T-helper 22 cell (primary cell): ENCODE measurements at regions not wholly inside any gene's neighbourhood (a gene's known extent, or its start where the extent isn't known, plus 50 kb on each side); places are given as distances from the start of the nearest gene placed in this dataset.

ENCODE experiments used
- DNase-seq: peaks from one replicate; pipeline ENCODE4 v3.0.0-alpha.2; 2020; ENCODE audit warnings: low read depth

GRCh38 chr10:78802431-78802830 lies 266.3 kb upstream of the ZMIZ1 start:
- no peak for DNase-seq

GRCh38 chr10:78802866-78803265 lies 265.9 kb upstream of the ZMIZ1 start:
- DNase-seq = no peak

GRCh38 chr10:78803710-78804109 lies 265.1 kb upstream of the ZMIZ1 start:
- DNase-seq = no peak

GRCh38 chr10:78804411-78805032 lies 264.2 kb upstream of the ZMIZ1 start:
- DNase-seq = no peak

GRCh38 chr10:78805176-78805575 lies 263.6 kb upstream of the ZMIZ1 start:
- no peak for DNase-seq

GRCh38 chr10:78806681-78807221 lies 262.0 kb upstream of the ZMIZ1 start:
- DNase-seq = no peak

GRCh38 chr10:78807504-78808203 lies 261.1 kb upstream of the ZMIZ1 start:
- no peak for DNase-seq

- no peak for DNase-seq
Measured at GRCh38 chr10:78808286-78808685, 260.5 kb upstream of the ZMIZ1 start.

- no peak for DNase-seq
Measured at GRCh38 chr10:78808736-78809367, 259.9 kb upstream of the ZMIZ1 start.

- no peak for DNase-seq
Measured at GRCh38 chr10:78811174-78811573, 257.6 kb upstream of the ZMIZ1 start.

GRCh38 chr10:78812571-78813318 lies 256.0 kb upstream of the ZMIZ1 start:
- no peak for DNase-seq

- no peak for DNase-seq
Measured at GRCh38 chr10:78813526-78813925, 255.2 kb upstream of the ZMIZ1 start.

- no peak for DNase-seq
Measured at GRCh38 chr10:78813998-78814399, 254.8 kb upstream of the ZMIZ1 start.

- DNase-seq = no peak
Measured at GRCh38 chr10:78814407-78814806, 254.4 kb upstream of the ZMIZ1 start.

GRCh38 chr10:78815702-78816334 lies 252.9 kb upstream of the ZMIZ1 start:
- no peak for DNase-seq

- no peak for DNase-seq
Measured at GRCh38 chr10:78817361-78817760, 251.4 kb upstream of the ZMIZ1 start.

- no peak for DNase-seq
Measured at GRCh38 chr10:78817804-78818203, 251.0 kb upstream of the ZMIZ1 start.

GRCh38 chr10:78819361-78820006 lies 249.3 kb upstream of the ZMIZ1 start:
- DNase-seq = no peak

- no peak for DNase-seq
Measured at GRCh38 chr10:78820007-78820362, 248.8 kb upstream of the ZMIZ1 start.

GRCh38 chr10:78821052-78821451 lies 247.7 kb upstream of the ZMIZ1 start:
- DNase-seq = no peak
